Medulla oblongata (tissue), 1 donor: ENCODE measurements at regions not wholly inside any gene's neighbourhood (a gene's known extent, or its start where the extent isn't known, plus 50 kb on each side); places are given as distances from the start of the nearest gene placed in this dataset.
A peak's percentile ranks its signal among the peaks of the same experiment; 100 is the strongest.

Source experiments
- DNase-seq: peaks from one replicate; pipeline ENCODE4 v3.0.0-alpha.2; 2015; ENCODE audit errors: extremely low spot score

DNA sequence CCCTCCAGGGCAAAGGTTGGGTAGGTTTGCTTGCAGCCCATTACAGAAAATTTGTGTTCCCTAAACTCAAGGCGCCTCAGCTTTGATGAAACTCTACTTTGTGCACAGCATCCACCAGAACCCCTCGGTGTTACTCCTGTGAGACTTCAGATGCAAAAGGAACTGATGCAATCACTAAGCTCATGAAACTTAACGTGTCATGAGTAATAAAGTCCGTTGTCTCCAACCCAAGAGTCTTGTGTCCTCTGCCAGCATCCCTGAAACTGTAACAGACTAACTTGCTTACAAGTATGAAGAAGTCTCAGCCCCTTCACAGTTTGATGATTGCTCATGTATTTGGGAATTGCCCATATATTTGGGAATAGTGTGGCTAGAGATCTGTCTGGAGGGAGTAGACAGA lies 74.8 kb upstream of the MARCHF10 start:
- no peak for DNase-seq

DNA sequence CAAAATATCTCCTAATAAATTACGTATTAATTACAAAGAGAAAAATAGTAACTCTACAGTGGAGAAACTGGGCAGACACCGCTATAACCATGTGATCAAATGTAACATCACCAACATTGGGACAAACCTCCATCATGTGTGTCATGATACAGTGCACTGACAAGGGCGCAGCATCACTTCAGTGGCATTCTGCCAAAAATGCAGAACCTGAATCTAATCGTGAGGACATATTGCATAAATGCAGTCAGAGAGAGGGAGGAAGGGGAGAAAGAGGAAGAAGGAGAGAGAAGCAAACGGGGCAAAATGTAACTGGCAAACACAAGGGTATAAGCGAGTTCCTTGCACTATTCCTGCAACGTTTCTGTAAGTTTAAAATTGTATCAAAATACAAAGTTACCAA lies 74.2 kb upstream of the MARCHF10 start:
- peak; percentile 32 for DNase-seq

DNA sequence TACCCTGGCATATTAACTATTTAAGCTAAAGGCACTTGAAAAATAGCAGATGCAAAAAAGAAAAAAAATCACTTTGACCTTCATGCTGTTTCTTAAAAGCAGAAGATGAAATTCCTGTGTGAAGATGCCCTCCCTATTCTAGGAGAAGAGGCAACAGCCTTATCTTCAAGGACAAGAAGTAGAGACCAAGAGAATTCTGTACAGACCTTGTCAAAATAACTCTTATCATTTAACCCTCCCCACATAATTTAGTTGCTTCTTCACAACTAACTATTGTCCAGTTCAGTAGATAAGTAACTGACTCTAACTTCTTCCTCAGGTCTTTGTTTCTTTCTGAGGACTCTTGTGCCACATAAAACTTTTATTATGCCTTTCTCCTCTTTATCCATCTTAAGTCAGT lies 72.0 kb upstream of the MARCHF10 start:
- DNase-seq: no peak

DNA sequence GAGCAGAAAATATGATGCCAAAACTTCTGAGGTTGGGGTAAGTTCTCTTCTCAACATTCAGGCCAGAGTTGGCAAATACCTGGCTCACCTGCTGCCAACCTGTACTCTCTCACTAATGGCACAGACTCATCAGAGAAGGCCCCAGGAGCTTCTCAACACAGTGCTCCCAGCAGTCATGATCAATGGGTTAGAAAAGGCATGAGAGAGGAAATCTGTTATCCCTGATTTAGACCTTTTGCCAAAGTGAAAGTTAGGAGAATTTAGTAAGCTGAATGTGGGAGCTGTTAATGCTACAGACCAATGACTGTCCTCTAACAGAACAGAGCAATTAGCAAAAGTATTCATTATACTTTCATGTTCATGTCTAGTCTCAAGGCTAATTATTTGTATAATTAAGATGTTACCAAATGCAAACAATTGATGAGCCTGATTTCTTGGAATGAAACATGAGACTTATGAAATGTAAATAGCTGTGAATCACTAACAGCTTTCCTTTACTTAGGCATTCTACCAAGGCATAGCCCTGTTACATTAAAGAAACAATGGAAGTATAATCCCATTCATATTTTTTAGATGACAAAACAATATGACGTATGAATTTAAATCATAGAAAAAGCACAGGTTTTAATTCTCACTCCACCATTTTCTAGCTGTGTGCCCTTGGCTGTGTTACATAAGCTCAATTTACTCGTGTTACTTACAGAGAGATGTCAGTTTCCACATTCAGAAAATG lies 68.7 kb upstream of the MARCHF10 start:
- no peak for DNase-seq

DNA sequence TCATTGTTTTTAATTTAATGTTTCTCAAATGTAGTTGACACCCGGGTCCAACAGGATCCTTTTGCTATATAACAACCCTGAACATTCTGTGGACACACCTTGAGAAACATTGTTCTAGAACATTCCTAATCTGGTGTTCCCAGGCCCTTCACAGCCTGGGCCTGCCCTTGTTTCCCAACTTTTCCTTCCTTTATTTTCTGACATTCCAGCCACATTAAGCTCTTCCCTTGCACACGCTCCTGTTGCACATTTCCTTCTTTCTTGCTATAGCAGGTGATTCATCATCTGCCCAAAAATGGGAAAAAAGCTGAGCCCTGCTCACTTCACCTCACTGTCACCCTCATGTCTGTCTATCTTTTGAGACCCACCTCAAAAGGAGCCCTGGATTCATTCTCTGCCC lies 67.9 kb upstream of the MARCHF10 start:
- no peak for DNase-seq

DNA sequence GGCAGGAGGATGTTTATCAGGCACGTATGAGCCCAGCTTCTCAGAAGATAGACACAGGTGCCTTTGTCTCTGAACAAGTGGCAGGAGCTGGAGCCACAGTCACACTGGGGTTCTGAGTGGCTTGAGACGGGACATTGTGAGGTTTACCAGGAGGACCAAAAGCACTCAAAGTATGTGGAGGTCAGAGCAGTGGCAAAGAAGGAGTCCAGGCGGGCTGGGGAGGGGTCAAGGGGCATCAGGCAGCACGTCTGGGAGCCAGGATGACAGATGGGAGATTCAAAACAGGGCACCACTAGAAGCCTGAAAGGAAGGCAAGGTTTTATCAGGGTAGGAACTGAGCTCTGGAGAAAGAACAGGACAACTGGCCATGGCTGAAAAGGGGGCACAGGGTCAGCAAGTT lies 67.2 kb upstream of the MARCHF10 start:
- no peak for DNase-seq

DNA sequence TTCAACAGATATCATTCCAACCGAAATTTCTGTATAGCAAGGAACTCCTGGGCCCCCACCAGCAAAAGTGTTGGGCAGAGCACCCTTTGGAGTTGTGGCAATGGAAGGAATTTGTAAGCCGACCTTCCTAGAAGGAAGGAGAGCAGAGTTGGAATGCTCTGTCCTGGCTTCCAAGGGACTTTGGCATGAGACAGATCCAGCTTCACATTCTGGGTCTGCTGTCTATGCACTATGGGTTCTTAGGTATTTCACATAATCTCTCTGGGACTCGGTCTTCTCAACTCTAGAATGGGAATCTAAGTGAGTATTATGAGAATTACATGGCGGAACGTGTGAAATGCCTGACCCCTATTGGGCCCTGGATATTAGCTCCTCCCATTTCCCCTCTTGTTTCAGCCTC lies 63.2 kb upstream of the MARCHF10 start:
- no peak for DNase-seq

DNA sequence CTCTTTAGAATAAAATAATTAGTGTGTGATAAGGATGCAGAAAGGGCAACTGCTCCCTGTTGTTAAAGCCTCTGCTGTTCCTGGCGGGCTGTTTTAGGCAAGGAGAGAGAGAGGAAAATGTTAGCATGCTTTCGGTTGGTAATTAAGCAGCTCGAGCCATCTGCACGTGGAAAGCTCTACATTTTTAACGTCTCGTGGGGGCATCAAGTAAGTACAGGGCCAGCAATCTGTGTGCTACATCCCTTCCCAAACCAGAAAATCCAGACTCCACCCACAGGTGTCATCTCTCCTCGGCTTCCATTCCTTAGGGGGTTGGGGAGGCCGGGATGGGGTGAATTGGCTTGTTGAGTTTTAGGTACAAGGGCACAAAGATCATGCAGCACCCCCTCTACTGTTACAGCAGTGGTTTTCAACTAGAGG lies 62.4 kb upstream of the MARCHF10 start:
- DNase-seq: no peak

DNA sequence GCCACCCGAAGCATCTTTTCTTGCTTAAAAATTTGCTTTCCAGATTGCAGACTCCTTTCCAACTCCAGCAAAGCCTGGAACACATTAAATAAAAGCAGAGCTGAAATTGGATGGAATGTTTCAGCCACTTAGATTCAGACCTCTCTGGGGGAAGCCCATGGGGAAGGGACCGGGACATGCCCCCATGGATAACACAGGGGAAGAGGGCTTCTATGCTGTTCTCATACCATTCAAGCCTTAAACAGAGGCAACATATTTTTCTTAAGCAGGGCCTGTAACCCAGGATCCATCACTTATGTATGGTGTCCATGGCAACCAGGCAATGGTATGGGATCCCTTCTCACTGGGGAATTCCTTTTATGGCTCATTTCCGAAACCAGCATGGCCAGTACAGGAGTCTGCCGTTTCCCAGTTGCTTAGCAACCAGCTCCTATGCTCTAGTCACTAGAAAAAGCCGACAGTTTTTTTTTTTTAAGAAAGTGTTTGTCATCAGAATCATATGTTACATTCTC lies 62.0 kb upstream of the MARCHF10 start:
- DNase-seq: no peak

DNA sequence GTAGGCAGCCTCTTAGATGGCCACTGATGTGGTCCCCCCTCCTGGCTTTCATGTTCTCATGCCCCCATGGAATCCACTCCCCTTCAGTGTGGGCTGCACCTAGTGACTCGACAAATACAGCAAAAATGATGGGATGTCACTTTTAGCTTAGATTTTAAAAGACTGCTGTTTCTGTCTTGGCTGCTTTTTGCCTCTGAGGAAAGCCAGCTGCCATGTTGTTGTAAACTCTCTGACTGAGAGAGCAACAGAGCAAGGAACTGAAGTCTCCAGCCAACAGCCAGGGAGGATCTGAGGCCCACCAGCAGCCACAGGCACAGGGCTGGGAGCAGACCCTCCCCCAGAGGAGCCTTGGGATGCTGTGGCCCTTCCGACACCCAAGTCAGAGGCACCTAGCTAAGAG lies 60.6 kb upstream of the MARCHF10 start:
- DNase-seq: no peak

DNA sequence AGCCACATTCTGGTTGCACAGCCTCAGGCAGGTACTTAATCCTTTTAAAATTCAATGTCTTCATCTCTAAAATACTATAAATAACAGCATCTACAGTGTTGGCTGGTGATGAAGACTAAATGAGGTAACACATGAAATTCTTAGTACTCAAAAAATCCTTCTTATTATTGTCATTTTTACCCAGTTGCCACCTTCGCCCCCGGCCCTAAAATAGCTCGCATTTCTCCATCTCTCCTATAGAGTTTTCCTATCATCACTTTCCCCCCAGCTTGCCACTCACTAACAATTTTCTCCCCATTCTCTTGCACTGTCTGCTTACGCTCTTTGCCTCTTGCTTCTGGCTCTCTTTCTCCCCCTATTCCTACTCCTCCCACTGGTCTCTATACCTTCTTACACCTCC lies 59.9 kb upstream of the MARCHF10 start:
- DNase-seq: no peak

DNA sequence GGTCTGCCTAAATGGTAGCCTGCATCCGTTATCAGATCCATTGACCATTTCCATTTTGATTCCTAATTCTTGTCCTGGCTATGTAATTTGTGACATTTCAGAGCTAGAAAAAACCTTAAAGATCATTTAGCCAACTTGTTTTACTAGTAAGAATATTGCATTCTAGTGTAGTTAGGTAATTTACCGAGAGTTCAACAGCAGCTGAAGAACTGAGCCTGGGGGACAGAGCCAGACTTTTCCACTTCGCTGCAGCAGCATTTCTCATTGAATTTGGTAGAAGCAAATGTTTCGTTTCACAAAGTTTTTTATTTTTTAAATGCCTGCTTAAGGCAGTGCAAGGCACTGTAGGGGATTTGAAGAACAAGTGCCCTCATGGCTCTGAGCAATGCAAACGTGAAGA lies 59.2 kb upstream of the MARCHF10 start:
- DNase-seq: no peak

DNA sequence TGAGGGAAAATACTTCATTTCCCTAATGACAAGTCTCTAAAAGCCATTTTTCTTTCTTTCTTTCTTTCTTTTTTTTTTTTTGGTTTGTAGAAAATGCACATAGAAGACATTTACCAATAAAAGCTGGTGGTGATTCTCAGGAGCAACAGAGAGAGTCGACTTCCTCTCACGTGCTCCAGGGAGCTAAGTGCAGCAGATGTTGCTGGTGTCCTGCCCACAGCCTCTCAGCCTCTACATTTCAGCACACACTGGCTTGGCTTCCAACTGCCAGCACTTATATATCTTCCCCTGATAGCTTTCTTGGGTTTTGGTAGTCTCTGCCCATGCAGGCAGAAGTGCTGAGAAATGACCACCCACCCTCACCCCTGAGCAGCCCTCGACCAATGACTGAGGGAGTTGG lies 58.4 kb upstream of the MARCHF10 start:
- no peak for DNase-seq

DNA sequence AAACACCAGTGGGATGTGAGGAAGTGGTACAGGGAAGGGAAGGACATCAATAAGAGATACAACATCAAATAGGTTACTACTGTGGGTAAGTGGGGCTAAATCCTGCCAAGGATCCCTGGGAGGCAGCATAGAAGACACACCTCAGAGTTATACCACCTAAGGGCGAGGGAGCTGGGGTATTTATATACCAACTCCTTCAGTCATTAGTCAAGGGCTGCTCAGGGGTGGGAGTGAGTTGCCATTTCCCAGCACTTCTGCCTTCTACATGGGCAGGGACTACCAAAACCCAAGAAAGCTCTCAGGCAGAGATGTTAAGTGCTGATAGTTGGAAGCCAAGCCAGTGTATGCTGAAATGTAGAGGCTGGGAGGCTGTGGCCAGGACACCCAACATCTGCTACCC lies 57.5 kb upstream of the MARCHF10 start:
- no peak for DNase-seq

DNA sequence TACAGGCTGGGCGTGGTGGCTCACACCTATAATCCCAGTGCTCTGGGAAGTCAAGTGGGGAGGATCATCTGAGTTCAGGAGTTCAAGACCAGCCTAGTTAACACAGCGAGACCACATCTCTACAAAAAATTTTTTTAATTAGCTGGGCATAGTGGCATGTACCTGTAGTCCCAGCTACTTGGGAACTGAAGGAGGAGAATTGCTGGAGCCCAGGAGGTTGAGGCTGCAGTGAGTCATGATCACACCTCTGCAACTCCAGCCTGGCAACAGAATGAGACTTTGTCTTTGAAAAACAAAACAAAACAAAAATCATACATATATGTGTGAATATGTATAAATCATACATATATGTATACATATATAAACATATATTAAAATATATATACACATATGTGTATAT lies 54.1 kb upstream of the MARCHF10 start:
- no peak for DNase-seq

DNA sequence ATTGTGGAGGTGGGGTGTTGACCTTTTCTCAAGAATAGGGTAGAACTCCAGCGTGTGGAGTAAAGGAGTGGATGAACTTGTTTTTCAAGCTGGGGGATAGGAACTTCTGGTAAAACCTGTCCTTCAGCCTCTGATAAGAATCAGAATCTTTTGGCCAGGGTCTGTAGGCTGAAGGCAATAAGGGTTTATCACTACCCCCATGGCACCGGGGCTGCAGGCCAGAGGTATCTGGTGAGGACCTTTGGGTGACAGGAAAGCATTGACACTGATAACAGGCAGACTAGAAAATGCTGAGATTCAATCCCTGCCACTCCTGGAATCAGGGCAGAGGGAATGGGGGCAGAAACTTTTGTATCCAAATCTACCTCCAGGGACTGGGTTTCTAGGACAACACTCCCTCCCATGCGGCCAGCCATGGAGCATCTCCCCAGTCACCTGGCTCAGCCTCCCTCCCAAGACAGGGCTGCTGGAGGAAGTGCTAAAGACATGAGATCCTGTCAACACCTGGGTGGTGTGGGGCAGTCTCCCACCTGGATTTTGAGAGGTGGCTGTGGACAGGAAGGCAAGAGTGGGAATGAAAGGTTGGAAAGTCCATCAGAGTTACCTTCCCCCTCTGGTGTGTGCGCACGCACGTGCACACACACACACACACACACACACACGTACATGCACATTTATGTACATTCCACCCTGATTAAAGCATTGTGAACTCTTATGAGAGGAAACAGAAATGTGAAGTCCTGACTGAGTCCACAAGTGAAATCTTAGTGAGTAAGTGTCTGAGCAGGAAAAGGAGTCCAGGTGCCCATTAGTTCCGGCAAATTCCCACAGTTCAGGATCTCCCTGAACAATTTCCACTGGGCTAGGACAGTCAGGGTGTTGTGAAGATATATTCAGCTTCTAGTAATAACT lies 53.1 kb upstream of the MARCHF10 start:
- no peak for DNase-seq

DNA sequence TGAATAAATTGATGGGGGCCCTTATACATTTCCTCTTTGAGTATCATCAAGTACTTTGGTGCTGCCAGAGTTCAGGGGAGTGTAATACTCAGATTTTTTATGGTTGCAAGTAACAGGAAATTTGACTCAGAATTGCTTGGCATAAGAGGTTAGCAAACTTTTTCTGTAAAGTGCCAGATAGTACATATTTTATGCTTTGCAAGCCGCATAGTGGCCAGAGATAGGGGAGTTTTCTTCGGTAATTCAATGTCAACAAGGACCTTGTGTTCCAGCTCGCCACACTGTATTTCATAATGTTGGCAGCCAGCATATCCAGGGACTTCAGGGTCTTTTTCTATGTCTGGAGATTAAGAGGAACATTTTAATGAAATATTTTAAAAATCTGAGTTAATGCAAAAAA lies 51.0 kb upstream of the MARCHF10 start:
- DNase-seq: no peak
